Heart left ventricle (tissue), 13 donors: ENCODE measurements at regions not wholly inside any gene's neighbourhood (a gene's known extent, or its start where the extent isn't known, plus 50 kb on each side); places are given as distances from the start of the nearest gene placed in this dataset.

Experiments used
- POLR2A ChIP-seq, 2 donors: fragments of 450-650 bp; IDR thresholded peaks; one replicate each; pipeline ENCODE4 v1.6.1; 2017; ENCODE audit warnings: antibody characterized with exemption in 2 of 2, mild to moderate bottlenecking in 2 of 2, moderate library complexity in 2 of 2
- TF ChIP-seq, protein P1 (sequence below), 12 donors: fragments of 200-600 bp; sonication (generic) in 4 of 12; IDR thresholded peaks; one replicate each; pipeline versions ENCODE4 v1.5.0 to v1.8.0; 2018 to 2022; ENCODE audit warnings: antibody characterized with exemption in 12 of 12, mild to moderate bottlenecking in 5 of 12
- donor health status: ischemic (EF 13 %, LVEDD 7.1; RV severe dilation, severe dysfunction).
- donor health status: DM: no; HTN: yes; CAD: no.
- donor health status: DM: no; HTN: no; CAD: no.
- donor health status: ischemic (EF 25% LVEDD 6.9; RV normal size, moderate dysfunction).
- donor health status: ischemic (EF 25% LVEDD 5.7; RV mildly dilated, moderate dysfunction).
- donor health status: ischemic (EF 35%, LVEDD 5.7; RV mildly dilated, moderate dysfunction).
- donor health status: nonischemic (EF 11% LVEDD 7.7; RV severe dilation, severe dysfunction).
- donor health status: DM: yes; HTN: yes; CAD: no.
- donor health status: PGD.
- donor health status: ischemic (EF 29% LVEDD 5.4; RV normal size, mild dysfunction).
- donor health status: nonischemic (EF 23%, LVEDD 6.1; RV moderate dilation, normal function).

- TF ChIP-seq, protein P1, sequence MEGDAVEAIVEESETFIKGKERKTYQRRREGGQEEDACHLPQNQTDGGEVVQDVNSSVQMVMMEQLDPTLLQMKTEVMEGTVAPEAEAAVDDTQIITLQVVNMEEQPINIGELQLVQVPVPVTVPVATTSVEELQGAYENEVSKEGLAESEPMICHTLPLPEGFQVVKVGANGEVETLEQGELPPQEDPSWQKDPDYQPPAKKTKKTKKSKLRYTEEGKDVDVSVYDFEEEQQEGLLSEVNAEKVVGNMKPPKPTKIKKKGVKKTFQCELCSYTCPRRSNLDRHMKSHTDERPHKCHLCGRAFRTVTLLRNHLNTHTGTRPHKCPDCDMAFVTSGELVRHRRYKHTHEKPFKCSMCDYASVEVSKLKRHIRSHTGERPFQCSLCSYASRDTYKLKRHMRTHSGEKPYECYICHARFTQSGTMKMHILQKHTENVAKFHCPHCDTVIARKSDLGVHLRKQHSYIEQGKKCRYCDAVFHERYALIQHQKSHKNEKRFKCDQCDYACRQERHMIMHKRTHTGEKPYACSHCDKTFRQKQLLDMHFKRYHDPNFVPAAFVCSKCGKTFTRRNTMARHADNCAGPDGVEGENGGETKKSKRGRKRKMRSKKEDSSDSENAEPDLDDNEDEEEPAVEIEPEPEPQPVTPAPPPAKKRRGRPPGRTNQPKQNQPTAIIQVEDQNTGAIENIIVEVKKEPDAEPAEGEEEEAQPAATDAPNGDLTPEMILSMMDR (IDR thresholded peaks at IDR 0.05): no peak
- TF ChIP-seq POLR2A (IDR thresholded peaks at IDR 0.05): no peak
Observed at GRCh38 chr6:16933532-16933931, 168.3 kb upstream of the STMND1 start.
